Left lung (tissue), 4 donors: ENCODE measurements at regions not wholly inside any gene's neighbourhood (a gene's known extent, or its start where the extent isn't known, plus 50 kb on each side); places are given as distances from the start of the nearest gene placed in this dataset.
"Not testable (repeated sequence)": the region's sequence is repeated elsewhere in the genome, so short reads cannot be mapped to it uniquely, and the experiment has no call there.

Experiments used
- ATAC-seq: fragments of 200-7000 bp; cut with Tn5 transposase; one replicate; pipeline ENCODE4 v1.9.1; 2020; ENCODE audit warnings: moderate library complexity
- DNase-seq, 4 donors: peaks; one replicate each; pipeline ENCODE4 v3.0.0-alpha.2; 2013 to 2020
- H3K27ac ChIP-seq, 2 donors: fragments of 200-600 bp; sonication (generic) in 1 of 2; one replicate each; pipeline versions ENCODE4 v1.5.0 to v1.8.0; 2020 to 2021
- H3K27me3 ChIP-seq, 2 donors: fragments of 200-600 bp; sonication (generic) in 1 of 2; one replicate each; pipeline versions ENCODE4 v1.5.0 to v1.8.0; 2020 to 2021
- H3K36me3 ChIP-seq, 2 donors: fragments of 200-600 bp; sonication (generic) in 1 of 2; one replicate each; pipeline versions ENCODE4 v1.5.0 to v1.8.0; 2020 to 2021
- H3K4me1 ChIP-seq, 2 donors: fragments of 200-600 bp; one replicate each; pipeline ENCODE4 v1.8.0; 2021
- H3K4me3 ChIP-seq, 2 donors: fragments of 200-600 bp; sonication (generic) in 1 of 2; one replicate each; pipeline versions ENCODE4 v1.5.0 to v1.8.0; 2020 to 2021; ENCODE audit warnings: mild to moderate bottlenecking in 1 of 2
- H3K9me3 ChIP-seq, 2 donors: fragments of 200-600 bp; sonication (generic) in 1 of 2; one replicate each; pipeline versions ENCODE4 v1.5.0 to v1.8.0; 2020 to 2021
- CTCF ChIP-seq, 2 donors: fragments of 200-600 bp; sonication (generic) in 1 of 2; IDR thresholded peaks; one replicate each; pipeline versions ENCODE4 v1.5.0 to v1.8.0; 2021; ENCODE audit warnings: antibody characterized with exemption in 2 of 2
- intact Hi-C, 2 donors: fragments of 100-400 bp; cut with DNase I; formaldehyde crosslinking; loops; one replicate each; pipeline versions ENCODE4 v1.11.2 to v1.14.2; 2022
- donor health status: DM: no; HTN: yes; CAD: no.
- donor health status: DM: no; HTN: no; CAD: no.

- no peaks in the 10 kb centered on the region for H3K9me3 ChIP-seq
- peaks cover 4 to 5% of the 10 kb centered on the region in 2 donors for H3K4me1 ChIP-seq
- H3K27me3 ChIP-seq: no peaks in the 10 kb centered on the region
- H3K36me3 ChIP-seq: no peaks in the 10 kb centered on the region
- DNase-seq (no peak), ATAC-seq (peak; percentile 68)
- intact Hi-C loops: no loop called here
- H3K27ac ChIP-seq: peak overlapping the region in 1 of 2 donors; percentile 57
- no peak for TF ChIP-seq CTCF (IDR thresholded peaks at IDR 0.05)
- H3K4me3 ChIP-seq: no peak overlapping the region
Measured at GRCh38 chr21:33968080-33968994, 52.7 kb upstream of the ATP5PO start.

GRCh38 chr21:33967086-33967571 is 51.5 kb upstream of the ATP5PO start:
- TF ChIP-seq CTCF (IDR thresholded peaks at IDR 0.05): no peak
- Histone ChIP-seq H3K27me3 (no peaks in the 10 kb centered on the region), H3K4me1 (peaks cover 4 to 5% of the 10 kb centered on the region in 2 donors), H3K9me3 (no peaks in the 10 kb centered on the region), H3K36me3 (no peaks in the 10 kb centered on the region), H3K4me3 (no peak overlapping the region), H3K27ac (no peak overlapping the region)
- ATAC-seq (no peak), DNase-seq (no peak)
- intact Hi-C loops: no loop called here

GRCh38 chr21:33966324-33966949 is 50.8 kb upstream of the ATP5PO start:
- intact Hi-C loops: no loop called here
- no peaks in the 10 kb centered on the region for H3K27me3 ChIP-seq
- no peak for ATAC-seq
- DNase-seq: no peak
- no peaks in the 10 kb centered on the region for H3K36me3 ChIP-seq
- no peak for TF ChIP-seq CTCF (IDR thresholded peaks at IDR 0.05)
- peaks cover 4 to 5% of the 10 kb centered on the region in 2 donors for H3K4me1 ChIP-seq
- H3K4me3 ChIP-seq: no peak overlapping the region
- H3K9me3 ChIP-seq: no peaks in the 10 kb centered on the region
- no peak overlapping the region for H3K27ac ChIP-seq

DNA sequence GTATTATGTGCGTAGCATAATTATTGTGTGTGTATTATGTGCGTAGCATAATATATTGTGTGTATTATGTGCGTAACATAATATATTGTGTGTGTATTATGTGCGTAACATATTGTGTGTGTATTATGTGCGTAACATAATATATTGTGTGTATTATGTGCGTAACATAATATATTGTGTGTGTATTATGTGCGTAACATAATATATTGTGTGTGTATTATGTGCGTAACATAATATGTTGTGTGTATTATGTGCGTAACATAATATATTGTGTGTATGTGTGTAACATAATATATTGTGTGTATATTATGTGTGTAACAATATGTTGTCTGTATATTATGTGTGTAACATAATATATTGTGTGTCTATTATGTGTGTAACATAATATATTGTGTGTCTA is 50.1 kb upstream of the ATP5PO start:
- H3K9me3 ChIP-seq, H3K27ac ChIP-seq, DNase-seq, intact Hi-C loops, ATAC-seq, H3K4me1 ChIP-seq, H3K27me3 ChIP-seq, H3K4me3 ChIP-seq, H3K36me3 ChIP-seq: not testable (repeated sequence)
